PFSK-1 (cell line): ENCODE measurements at regions not wholly inside any gene's neighbourhood (a gene's known extent, or its start where the extent isn't known, plus 50 kb on each side); places are given as distances from the start of the nearest gene placed in this dataset.

ENCODE experiments used
- FOXP2 ChIP-seq: optimal IDR thresholded peaks from 2 replicates; pipeline ENCODE3; 2011; ENCODE audit warnings: borderline replicate concordance, control low read depth, inconsistent platforms; ENCODE audit not compliant: insufficient read depth; ENCODE audit errors: extremely low read length, extremely low read depth
- POLR2AphosphoS5 ChIP-seq: IDR thresholded peaks from 2 replicates; pipeline ENCODE4 v1.6.1; 2012; ENCODE audit warnings: low read depth, mild to moderate bottlenecking, control low read depth, low read length, moderate library complexity
- REST ChIP-seq, 2 experiments: IDR thresholded peaks; 2 replicates each; pipeline versions ENCODE4 v1.6.1 to v1.8.0; 2011 to 2012; ENCODE audit warnings: low read depth in 2 of 2, low read length in 2 of 2, control low read depth in 1 of 2, inconsistent platforms in 1 of 2, mild to moderate bottlenecking in 1 of 2, moderate library complexity in 1 of 2; ENCODE audit not compliant: insufficient read depth in 1 of 2
- SIN3A ChIP-seq: IDR thresholded peaks from 2 replicates; pipeline ENCODE4 v1.6.1; 2012; ENCODE audit warnings: mild to moderate bottlenecking, low read length, moderate library complexity, borderline replicate concordance; ENCODE audit not compliant: insufficient read depth
- TAF1 ChIP-seq: IDR thresholded peaks from 2 replicates; pipeline ENCODE4 v1.6.1; 2012; ENCODE audit warnings: low read length, control low read depth, borderline replicate concordance; ENCODE audit not compliant: insufficient read depth

GRCh38 chr5:143658956-143659355 lies 153.0 kb upstream of the HMHB1 start:
- no peak for TF ChIP-seq POLR2AphosphoS5
- TF ChIP-seq REST (IDR thresholded peaks at IDR 0.05; ENCODE audit: insufficient read depth in 1 of 2, low read depth in 2 of 2, low read length in 2 of 2): no peak
- TF ChIP-seq TAF1: no peak
- TF ChIP-seq SIN3A: no peak
- TF ChIP-seq FOXP2: no peak
